IMR-90 (cell line): ENCODE measurements at regions not wholly inside any gene's neighbourhood (a gene's known extent, or its start where the extent isn't known, plus 50 kb on each side); places are given as distances from the start of the nearest gene placed in this dataset.

Experiments
- BHLHE40 ChIP-seq: fragments of 150-350 bp; IDR thresholded peaks from 2 replicates; pipeline ENCODE4 v1.6.1; 2016; ENCODE audit warnings: mild to moderate bottlenecking, low read depth, low read length
- CHD1 ChIP-seq: IDR thresholded peaks from 2 replicates; pipeline ENCODE4 v1.6.1; 2012; ENCODE audit warnings: low read depth, low read length, improper control_type of control experiment
- CTCF ChIP-seq: conservative IDR thresholded peaks from 2 replicates; pipeline ENCODE4 v1.5.1; 2012; ENCODE audit warnings: mild to moderate bottlenecking, low read depth, low read length, improper control_type of control experiment
- ELK1 ChIP-seq: fragments of 150-350 bp; IDR thresholded peaks from 2 replicates; pipeline ENCODE4 v1.6.1; 2016; ENCODE audit warnings: low read depth, mild to moderate bottlenecking, low read length, moderate library complexity, borderline replicate concordance
- MAZ ChIP-seq: IDR thresholded peaks from 2 replicates; pipeline ENCODE4 v1.6.1; 2012; ENCODE audit warnings: low read depth, mild to moderate bottlenecking, low read length, improper control_type of control experiment, moderate library complexity, borderline replicate concordance
- POLR2A ChIP-seq: IDR thresholded peaks from 2 replicates; pipeline ENCODE4 v1.6.1; 2012; ENCODE audit warnings: mild to moderate bottlenecking, low read depth, low read length
- RAD21 ChIP-seq: IDR thresholded peaks from 2 replicates; pipeline ENCODE4 v1.6.1; 2012; ENCODE audit warnings: low read length, improper control_type of control experiment
- SMC3 ChIP-seq: fragments of 150-350 bp; IDR thresholded peaks from 2 replicates; pipeline ENCODE4 v1.6.1; 2016; ENCODE audit warnings: low read depth, mild to moderate bottlenecking, antibody characterized with exemption, low read length, moderate library complexity
- TF ChIP-seq, protein P1 (sequence below): fragments of 150-350 bp; IDR thresholded peaks from 2 replicates; pipeline ENCODE4 v1.6.1; 2017; ENCODE audit warnings: mild to moderate bottlenecking, antibody characterized with exemption, low read length, low read depth

GRCh38 chr2:39609917-39610316 lies 55.8 kb upstream of the TMEM178A start:
- TF ChIP-seq CTCF (no peak), SMC3 (no peak), POLR2A (no peak), RAD21 (no peak), BHLHE40 (no peak), CHD1 (no peak), MAZ (no peak), ELK1 (no peak)
- TF ChIP-seq, protein P1, sequence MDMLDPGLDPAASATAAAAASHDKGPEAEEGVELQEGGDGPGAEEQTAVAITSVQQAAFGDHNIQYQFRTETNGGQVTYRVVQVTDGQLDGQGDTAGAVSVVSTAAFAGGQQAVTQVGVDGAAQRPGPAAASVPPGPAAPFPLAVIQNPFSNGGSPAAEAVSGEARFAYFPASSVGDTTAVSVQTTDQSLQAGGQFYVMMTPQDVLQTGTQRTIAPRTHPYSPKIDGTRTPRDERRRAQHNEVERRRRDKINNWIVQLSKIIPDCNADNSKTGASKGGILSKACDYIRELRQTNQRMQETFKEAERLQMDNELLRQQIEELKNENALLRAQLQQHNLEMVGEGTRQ: no peak
